ENCODE measurements at regions not wholly inside any gene's neighbourhood (a gene's known extent, or its start where the extent isn't known, plus 50 kb on each side); places are given as distances from the start of the nearest gene placed in this dataset.

DNA sequence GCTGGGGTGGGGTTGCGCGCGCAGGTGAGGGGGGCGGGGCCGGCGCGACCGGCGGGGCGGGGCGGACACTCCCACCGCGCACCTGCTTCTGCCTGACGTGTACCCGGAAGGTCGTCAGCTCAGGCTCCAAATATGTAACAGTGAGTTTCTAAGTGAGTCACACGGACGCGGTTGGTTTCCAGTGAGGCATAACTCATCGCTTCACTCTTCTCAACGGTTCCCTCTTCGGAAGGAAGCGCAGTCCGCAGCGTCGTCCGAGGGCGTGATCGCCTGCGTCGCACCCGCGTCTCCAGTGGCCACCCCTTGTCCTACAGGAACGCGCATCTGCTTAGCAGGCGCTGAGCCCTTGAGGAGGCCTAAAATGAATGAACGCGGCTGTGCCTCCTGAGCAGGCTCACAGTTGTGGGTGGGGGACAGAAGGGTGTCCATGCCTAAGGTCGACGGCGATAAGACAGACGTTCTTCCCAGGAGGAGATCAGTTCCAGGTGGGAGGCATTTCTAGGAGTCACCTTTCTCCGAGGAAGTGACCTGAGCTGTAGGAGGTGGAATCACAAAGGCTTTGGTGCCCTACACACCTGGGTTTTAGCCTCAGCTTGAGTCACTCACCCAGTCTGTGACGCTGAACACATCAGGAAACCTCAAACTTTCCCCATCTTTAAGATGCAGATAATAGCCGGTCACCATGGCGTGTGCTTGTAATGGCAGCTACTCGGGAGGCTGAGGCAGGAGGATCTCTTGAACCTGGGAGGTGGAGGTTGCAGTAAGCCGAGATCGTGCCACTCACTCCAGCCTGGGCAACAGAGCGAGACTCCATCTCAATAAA is 50.9 kb upstream of the EZR start:
- DNase-seq (peak; percentile 83 to 98), ATAC-seq (peak; percentile 73 to 91 (median 80))
- intact Hi-C loops (cut with micrococcal nuclease): loop anchor here (1.0 to 5.0 kb wide), 8 partner anchors 20 to 237 kb away; partner anchors contain the start of genes SYTL3 and TAGAP
- peak overlapping the region; percentile 90 for H3K27ac ChIP-seq (ENCODE audit: low read length)
- Mint-ChIP-seq H3K27ac (peak overlapping the region; percentile 98 to 100), H3K4me1 (peaks cover 34 to 39% of the 10 kb centered on the region in 2 donors), H3K27me3 (ENCODE audit: low read depth in 2 of 2) (peaks cover 2 to 7% of the 10 kb centered on the region in 2 donors), H3K36me3 (no peaks in the 10 kb centered on the region), H3K9me3 (no peaks in the 10 kb centered on the region), H3K4me3 (peak overlapping the region; percentile 92)
- H3K4me1 ChIP-seq (ENCODE audit: control insufficient read depth, insufficient read depth, low read length): peaks cover 30% of the 10 kb centered on the region
- WGBS (ENCODE audit: insufficient coverage): 11% methylated on average over 50 of the region's 50 CpGs
- H3K4me3 ChIP-seq (ENCODE audit: low read length): peak overlapping the region; percentile 47
- no peaks in the 10 kb centered on the region for H3K27me3 ChIP-seq (ENCODE audit: control insufficient read depth, insufficient read depth, low read length)
- TF ChIP-seq, protein P1, sequence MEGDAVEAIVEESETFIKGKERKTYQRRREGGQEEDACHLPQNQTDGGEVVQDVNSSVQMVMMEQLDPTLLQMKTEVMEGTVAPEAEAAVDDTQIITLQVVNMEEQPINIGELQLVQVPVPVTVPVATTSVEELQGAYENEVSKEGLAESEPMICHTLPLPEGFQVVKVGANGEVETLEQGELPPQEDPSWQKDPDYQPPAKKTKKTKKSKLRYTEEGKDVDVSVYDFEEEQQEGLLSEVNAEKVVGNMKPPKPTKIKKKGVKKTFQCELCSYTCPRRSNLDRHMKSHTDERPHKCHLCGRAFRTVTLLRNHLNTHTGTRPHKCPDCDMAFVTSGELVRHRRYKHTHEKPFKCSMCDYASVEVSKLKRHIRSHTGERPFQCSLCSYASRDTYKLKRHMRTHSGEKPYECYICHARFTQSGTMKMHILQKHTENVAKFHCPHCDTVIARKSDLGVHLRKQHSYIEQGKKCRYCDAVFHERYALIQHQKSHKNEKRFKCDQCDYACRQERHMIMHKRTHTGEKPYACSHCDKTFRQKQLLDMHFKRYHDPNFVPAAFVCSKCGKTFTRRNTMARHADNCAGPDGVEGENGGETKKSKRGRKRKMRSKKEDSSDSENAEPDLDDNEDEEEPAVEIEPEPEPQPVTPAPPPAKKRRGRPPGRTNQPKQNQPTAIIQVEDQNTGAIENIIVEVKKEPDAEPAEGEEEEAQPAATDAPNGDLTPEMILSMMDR (IDR thresholded peaks at IDR 0.05): no peak
- H3K9me3 ChIP-seq (ENCODE audit: control insufficient read depth, insufficient read depth, low read length): no peaks in the 10 kb centered on the region
- no peaks in the 10 kb centered on the region for H3K36me3 ChIP-seq (ENCODE audit: control insufficient read depth, insufficient read depth, low read length)

DNA sequence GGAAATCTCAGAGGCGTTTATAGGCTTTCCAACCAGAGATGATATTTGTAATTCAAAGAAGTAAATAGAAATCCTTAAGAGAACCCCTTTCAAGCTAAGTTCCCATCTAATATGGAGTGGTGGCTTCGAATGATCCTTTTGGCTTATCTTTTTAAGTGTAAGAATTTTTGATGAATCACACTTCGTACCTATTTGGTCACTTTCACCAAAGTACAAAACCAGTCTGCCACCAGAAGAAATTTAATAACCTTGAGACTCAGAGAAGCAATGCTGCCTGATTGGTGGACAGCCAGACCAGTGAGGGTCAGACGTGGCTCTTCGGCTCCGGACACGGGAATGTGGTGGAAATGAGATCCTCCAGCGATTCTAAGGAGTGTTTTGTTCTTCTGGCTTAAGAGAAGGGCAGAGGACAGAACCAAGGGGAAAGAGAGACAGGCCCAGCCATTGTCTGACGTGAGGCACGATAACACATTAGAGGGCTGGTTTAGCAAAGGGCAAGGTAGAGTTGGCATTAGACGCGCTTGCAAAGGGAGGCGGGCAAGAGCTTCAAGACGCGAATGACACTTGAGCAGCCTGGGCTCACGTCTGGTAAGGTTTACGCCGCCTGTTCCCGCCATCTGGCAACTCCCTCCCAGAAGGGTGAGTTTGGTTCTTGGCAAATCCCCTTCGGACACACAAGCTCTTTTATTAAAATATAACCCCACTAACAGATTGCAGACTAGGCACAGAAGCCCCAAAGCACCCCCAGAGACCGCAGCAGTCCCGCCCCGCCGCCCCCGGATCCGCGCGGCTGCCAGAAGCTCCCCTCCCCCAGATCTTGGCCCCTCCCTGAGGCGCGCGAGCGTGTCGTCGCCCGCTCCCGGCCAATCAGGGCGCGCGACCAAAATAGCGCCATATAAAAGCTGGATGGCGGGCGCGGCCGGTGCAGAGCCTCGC is 50.0 kb upstream of the EZR start:
- TF ChIP-seq, protein P1 (IDR thresholded peaks at IDR 0.05): no peak

More for the DNA sequence above, 50.0 kb upstream of the EZR start:
- Mint-ChIP-seq H3K36me3 (no peaks in the 10 kb centered on the region), H3K9me3 (no peaks in the 10 kb centered on the region), H3K4me3 (peak overlapping the region; percentile 92), H3K4me1 (peaks cover 34 to 39% of the 10 kb centered on the region in 2 donors), H3K27me3 (ENCODE audit: low read depth in 2 of 2) (peaks cover 3 to 6% of the 10 kb centered on the region in 2 donors), H3K27ac (peak overlapping the region; percentile 98 to 100)
- ATAC-seq (peak; percentile 57 to 86 (median 71)), DNase-seq (peak; percentile 91 to 94)
- no peaks in the 10 kb centered on the region for H3K36me3 ChIP-seq (ENCODE audit: control insufficient read depth, insufficient read depth, low read length)
- no peaks in the 10 kb centered on the region for H3K9me3 ChIP-seq (ENCODE audit: control insufficient read depth, insufficient read depth, low read length)
- intact Hi-C loops (cut with micrococcal nuclease): loop anchor here (1.0 to 5.0 kb wide), 6 partner anchors 19 to 238 kb away; partner anchors contain the start of genes SYTL3 and TAGAP
- H3K27me3 ChIP-seq (ENCODE audit: control insufficient read depth, insufficient read depth, low read length): no peaks in the 10 kb centered on the region
- H3K4me3 ChIP-seq (ENCODE audit: low read length): peak overlapping the region; percentile 44
- peaks cover 30% of the 10 kb centered on the region for H3K4me1 ChIP-seq (ENCODE audit: control insufficient read depth, insufficient read depth, low read length)
- peak overlapping the region; percentile 90 for H3K27ac ChIP-seq (ENCODE audit: low read length)
- WGBS (ENCODE audit: insufficient coverage): 8% methylated on average over 42 of the region's 45 CpGs
